ENCODE measurements at regions not wholly inside any gene's neighbourhood (a gene's known extent, or its start where the extent isn't known, plus 50 kb on each side); places are given as distances from the start of the nearest gene placed in this dataset.
"Not testable (repeated sequence)": the region's sequence is repeated elsewhere in the genome, so short reads cannot be mapped to it uniquely, and the experiment has no call there.

DNA sequence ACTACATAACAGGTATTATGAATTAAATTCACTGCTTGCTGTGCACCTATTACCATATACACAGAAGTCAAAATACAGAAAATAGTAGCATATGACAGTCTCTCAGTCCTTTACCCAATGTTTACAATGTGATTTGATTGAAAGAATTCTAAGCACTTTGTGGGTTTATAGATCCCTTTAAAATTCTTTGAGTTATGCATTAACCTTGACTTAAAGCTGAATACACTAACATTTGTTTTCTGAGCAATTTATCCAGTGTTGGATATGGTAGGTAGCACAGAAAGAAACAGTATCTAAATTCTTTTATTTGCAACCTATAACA, 230.8 kb upstream of the DDI1 start:
- no peak for DNase-seq (ENCODE audit: low spot score)

DNA sequence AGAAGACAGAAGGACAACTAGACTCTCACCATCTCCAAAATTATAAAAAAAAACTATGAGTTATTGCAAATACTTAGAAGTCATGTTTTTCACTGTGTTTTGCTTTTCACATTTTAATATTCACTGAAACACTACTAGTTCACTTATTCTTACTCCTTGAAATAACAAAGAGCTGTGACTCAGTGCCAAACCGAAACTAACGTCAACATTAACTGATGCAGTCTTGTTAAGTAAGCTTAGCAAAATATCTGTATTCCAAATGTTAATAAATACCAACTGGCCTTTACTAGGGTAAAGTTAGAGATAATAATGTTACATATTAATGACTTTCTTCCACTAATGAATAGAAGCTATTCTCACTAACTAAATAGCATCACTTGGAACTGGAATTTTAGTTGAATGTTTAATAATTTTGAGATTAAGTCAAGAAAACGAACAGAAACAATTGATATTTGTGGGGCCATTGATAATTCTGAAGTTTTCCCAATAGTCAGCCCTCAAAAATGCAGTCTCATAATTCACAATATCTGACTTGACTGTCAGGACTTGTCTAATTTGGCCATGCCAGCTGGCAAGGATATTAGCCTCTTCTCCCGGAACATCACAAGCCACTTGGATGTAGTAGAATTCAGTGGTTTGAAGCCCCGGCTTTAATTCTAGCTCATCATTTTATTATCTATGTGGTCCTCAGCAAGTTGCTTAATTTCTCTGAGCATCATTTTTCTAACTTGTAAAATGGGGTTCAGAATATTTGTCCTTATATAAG, 230.1 kb upstream of the DDI1 start:
- DNase-seq (ENCODE audit: low spot score): no peak

DNA sequence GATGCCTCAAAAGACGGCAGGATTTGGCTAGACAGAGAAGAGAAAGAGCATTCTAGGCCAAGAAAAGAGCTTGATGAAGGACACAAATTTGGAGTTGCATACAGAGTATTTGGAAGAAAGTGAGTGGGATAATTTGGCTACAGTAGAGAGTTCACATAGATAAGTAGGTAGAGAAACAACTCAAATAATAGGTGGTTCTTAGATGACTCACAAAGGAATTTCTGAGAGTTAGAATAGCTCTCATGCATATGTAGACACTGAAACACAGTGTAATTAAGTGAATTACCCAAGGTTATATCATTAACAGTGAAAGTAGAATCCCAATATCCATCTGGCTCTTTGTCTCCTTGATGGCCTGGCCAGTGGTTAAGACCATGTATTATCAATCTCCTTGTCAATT, 228.6 kb upstream of the DDI1 start:
- no peak for DNase-seq (ENCODE audit: low spot score)

DNA sequence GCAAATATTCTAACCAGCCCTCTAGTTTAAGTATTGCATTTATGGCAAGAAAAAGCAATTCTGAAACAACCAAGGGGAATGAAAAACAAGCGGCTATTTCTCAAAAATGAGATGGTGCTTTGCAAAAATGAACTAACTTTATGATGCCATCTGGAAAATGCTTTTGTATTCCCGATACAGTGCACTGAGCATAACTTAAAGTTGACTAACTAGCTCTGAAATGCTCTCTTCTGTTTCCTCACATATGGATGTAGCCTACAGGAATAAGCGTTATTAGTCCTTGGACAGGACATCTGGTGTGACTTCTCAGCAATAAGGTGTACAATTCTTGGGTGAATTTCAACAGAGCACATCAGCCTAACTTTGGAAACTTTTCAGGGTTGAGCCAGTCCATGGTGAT, 228.2 kb upstream of the DDI1 start:
- no peak for DNase-seq (ENCODE audit: low spot score)

DNA sequence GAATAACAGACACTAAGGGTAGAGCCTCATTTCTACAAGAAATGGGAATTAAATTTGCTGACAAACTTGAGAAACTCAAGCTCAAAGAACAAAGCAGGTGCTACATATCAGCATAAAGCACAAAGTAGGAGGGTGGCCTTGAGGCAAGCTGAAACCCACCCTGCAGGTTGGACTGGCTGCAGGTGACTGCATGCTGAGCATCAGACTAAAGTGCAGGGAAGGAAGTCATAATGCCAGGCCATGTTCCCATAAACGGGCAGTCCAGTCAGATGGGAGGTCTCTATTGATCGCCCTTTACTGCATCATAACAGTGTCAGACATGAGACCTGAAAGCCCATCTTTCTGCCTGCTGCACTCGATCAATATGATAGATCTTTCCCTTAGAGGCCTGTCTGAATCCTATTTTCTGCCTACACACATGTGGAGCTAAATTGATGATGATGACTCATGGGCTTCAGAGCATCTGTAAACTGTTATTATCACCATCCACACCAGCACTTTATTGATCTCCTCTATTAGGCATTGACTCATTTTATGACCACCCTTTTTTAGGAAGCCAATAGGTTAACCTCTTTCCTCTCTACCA, 224.5 kb upstream of the DDI1 start:
- DNase-seq (ENCODE audit: low spot score): no peak

DNA sequence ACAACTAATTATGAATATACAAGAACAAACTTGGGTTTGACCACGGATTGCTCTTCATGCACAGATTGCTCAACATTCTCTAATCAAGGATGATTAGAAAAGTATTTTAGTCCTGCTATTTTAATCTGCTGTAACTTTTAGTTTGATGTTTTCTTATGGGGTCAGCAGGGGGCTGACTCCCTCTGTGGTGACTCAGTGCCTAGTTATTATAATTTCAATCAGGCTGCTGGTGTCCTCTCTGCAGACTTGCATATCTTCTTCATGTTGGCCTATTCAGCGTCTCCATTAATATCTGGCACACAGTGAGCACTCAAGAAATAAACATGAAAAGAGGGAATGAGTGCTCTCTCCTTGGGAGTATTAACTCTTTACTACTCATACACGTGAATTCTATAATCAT, 223.8 kb upstream of the DDI1 start:
- no peak for DNase-seq (ENCODE audit: low spot score)

DNA sequence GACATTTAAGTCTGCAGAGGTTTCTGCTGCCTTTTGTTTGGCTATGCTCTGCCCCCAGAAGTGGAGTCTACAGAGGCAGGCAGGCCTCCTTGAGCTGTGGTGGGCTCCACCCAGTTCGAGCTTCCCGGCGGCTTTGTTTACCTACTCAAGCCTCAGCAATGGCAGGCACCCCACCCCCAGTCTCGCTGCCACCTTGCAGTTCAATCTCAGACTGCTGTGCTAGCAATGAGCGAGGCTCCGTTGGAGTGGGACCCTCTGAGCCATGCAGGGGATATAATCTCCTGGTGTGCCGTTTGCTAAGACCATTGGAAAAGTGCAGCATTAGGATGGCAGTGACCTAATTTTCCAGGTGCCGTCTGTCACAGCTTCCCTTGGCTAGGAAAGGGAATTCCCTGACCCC, 216.1 kb upstream of the DDI1 start:
- not testable (repeated sequence) for DNase-seq (ENCODE audit: low spot score)

DNA sequence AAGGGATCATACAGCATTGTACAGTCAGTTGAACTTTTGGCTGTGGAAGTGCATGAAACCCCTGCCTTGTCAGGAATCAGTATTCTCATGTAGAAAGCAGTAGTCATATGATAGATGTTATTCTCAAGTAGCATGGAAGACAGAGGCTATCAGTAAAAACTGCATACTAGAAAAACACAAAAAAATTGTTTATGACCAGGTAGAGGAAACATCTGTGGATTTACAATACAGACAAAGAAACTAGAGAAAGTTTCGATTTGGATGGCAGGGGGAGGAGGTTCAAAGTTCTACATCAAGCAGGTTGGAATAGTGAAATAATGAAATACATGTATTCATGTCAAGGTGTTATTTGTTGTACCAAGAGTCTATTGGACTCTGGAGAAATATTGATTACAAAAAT, 212.3 kb upstream of the DDI1 start:
- no peak for DNase-seq (ENCODE audit: low spot score)

DNA sequence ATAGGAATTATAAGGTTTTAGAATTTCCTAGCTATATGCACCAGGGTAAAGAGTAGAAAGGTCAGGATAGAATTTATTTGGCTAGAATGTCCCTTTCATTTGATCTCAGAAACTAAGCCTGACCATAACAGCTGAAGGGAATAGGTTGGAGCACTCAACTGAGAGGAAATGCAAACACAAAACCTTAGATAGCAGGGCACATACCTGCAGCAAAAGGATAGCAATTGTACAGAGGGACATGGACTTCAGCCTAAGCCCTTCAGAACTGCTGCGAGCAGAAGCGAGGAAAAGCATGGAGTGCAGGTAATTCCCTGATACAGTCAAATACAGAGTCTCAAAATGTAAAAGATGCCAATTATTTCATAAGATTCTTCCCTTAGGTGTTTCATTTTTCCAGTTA, 211.0 kb upstream of the DDI1 start:
- DNase-seq (ENCODE audit: low spot score): no peak

DNA sequence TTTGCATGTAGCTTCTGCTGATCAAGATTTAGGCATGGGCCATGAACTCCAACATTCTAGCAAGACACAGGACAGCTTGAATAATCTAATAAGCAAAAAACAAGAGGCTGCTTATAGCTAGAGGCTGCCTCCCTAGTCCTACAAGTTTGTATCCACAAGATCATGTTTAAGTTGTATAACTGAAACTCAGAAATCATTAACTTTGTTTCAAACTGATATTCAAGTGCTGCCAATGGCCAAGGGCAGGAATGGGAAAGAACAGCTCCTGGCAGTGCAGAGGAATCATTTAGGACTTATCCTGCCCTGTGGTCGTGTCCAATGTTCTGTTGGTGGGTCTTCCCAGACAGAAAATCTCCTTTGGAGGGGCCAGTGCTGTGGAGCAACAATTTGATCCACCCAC, 209.6 kb upstream of the DDI1 start:
- no peak for DNase-seq (ENCODE audit: low spot score)

DNA sequence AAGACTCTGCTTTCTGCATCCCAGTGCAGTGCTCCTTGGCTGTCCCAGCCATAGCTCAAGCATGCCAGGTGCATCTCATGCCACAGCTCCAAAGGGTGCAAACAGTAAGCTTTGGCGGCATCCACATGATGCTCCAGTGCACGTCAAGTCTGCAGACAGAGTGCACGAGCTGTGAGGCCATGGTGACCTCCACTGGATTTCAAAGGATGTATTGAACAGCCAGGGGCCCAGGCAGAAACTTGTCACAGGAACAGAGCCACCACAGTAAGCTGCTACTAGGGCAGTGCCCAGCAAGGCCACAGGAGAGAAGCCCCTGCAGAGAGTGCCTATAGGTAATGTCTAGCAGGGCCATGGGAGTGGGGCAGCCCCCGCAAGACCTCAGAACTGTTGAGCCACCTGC, 206.8 kb upstream of the DDI1 start:
- DNase-seq (ENCODE audit: low spot score): no peak

DNA sequence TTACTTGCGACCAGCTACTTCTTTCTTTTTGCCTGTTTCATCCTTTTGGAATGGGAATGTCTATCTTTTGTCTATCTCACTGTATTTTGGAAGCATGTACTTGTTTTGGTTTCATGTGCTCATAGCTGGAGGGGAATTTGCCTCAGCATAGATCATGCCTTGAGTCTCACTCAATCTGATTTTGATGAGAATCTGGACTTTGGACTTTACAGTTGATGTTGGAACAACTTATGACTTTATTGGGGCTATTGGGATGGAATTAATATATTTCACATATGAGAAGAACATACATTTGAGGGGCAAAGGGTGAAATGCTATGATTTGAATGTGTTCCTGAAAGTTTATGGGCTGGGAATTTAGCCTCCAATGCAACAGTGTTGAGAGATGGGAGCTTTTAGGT, 206.2 kb upstream of the DDI1 start:
- no peak for DNase-seq (ENCODE audit: low spot score)

DNA sequence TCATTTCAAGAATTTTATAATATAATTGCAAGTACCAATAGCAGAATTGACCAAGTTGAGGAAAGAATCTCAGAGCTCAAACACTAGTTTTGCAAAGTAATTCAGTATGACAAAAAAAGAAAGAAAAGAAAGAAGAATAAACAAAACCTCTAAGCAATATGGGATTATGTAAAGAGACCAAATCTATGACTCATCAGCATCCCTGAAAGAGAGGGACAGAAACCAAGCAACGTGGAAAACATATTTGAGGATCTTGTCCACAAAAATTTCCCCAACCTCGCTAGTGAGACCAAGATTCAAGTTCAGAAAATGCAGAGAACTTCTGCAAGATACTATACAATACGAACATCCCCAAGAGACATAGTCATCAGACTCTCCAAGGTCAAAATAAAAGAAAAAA, 203.7 kb upstream of the DDI1 start:
- no peak for DNase-seq (ENCODE audit: low spot score)

DNA sequence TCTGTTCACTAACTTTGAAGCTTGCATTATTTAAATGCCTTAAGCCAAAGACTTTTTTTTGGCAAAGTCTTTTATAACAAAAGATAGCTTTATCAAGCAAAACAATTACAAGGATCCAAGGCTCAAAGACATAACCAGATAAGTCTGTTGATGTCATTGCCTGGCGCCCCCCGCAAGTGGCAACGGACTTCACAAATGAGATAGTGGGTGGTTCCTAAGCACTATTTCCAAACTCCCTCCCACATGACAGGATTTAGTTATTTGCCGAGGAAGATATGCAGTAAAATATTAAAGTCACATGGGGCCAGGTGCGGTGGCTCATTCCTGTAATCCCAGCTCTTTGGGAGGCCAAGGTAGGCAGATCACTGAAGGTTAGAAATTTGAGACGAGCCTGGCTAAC, 194.2 kb upstream of the DDI1 start:
- DNase-seq (ENCODE audit: low spot score): no peak

DNA sequence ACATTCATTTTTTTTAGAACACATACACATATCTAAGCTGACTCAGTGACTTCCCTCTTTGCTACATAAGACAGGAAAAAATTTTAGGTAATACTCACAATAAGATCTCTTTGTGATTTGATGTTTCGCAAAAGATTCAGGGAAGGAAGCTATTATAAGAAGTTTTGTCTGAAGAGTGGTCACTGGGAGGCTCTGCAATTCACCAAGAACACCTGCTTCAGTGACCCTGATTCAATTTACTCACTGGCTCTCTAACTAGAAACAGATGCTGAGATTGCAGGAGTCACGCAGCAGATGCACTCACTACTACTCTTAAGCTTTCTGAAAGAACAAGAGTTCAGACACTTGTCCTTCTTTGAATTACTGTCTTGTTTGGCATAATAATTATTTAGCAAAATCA, 193.6 kb upstream of the DDI1 start:
- DNase-seq (ENCODE audit: low spot score): no peak

DNA sequence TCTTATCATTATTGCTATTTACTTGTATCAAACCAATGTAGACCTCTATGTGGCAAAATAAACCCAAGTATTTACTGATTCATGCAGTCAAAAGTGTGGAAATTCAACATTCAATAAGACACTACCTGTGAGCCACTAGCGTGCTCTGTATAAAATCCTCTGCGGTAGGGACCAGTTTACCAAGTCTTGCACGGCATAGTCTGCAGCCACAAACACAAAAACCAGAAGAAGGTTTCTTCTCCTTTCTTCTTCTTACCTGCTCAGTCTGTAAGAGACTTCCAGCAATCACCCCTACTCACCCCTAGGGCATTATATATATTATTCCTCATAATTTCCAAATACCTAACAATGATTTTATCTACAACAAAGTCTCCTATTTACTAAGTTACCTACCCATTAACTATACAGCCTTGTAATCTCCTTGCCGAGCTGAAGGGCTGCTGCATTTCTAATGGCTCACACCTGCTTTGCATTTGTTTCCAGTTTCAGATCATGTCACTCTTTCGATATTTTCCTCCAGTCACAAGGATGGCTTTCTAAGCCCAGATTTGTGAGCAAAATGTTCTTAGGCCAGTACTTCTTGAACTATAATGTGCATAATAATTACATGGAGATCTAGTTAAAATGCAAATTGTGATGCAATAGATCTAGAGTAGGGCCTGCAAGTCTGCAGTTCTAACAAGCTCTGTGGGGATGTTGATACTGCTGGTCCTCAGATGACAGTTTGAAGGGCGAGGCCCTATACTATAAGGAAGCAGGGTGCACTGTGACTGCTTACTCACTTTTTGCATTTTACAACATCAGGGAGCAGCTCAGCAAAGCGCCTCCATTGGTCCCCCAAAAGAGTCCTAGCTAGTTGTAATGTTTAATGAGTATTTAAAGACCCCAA, 191.9 kb upstream of the DDI1 start:
- DNase-seq (ENCODE audit: low spot score): no peak

DNA sequence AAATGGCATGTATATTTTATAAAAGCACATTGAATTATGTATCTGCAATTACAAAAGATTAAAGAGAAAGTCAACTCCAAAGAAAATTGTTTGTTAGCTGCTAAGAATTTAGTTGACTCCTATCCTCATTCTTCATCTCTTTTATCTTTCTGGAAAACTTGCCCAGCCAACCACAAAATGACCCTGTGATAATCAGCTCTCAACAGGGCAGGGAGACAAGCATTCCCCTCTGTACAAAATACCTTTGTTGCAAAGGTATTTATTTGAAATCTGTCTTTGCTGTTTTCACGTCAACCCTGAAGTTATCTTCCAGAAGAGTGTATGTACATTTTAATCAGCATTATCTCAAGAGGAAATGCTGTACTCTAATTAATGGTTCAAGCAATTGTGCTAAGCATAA, 191.1 kb upstream of the DDI1 start:
- no peak for DNase-seq (ENCODE audit: low spot score)

DNA sequence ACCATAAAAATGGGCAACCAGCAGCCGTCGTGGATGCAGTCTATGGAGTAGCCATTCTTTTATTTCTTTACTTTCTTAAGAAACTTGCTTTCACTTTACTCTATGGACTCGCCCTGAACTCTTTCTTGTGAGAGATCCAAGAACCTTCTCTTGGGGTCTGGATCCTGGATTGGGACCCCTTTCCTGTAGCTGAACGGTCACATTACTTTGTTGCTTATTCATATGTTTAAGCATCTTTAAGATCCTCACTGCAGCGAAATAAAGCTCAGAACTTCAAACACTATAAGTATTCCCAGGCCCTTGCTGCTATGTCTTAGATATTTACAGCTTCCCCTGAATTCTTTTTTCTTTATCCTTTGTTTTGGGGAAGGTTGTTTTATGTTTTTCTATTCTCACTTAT, 187.8 kb upstream of the DDI1 start:
- no peak for DNase-seq (ENCODE audit: low spot score)

DNA sequence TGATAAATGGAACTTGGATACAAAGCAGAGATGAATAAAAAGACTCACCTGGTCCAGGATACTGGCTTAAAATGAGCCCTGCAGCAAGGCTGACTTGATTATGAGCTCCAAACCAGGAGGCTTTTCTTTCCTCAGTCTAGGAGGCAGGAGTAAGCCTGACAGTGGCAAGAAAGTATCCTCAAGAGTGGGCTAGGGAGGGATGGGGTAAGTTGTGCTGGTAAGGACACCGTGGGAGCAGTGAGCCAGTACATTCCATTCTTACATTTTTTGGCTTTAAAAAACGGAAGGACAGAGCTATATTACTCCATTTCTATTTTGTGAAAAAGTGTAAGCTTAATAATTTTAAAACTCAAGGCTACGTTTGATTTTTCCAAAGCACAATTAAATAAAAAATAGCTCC, 187.1 kb upstream of the DDI1 start:
- DNase-seq (ENCODE audit: low spot score): no peak

DNA sequence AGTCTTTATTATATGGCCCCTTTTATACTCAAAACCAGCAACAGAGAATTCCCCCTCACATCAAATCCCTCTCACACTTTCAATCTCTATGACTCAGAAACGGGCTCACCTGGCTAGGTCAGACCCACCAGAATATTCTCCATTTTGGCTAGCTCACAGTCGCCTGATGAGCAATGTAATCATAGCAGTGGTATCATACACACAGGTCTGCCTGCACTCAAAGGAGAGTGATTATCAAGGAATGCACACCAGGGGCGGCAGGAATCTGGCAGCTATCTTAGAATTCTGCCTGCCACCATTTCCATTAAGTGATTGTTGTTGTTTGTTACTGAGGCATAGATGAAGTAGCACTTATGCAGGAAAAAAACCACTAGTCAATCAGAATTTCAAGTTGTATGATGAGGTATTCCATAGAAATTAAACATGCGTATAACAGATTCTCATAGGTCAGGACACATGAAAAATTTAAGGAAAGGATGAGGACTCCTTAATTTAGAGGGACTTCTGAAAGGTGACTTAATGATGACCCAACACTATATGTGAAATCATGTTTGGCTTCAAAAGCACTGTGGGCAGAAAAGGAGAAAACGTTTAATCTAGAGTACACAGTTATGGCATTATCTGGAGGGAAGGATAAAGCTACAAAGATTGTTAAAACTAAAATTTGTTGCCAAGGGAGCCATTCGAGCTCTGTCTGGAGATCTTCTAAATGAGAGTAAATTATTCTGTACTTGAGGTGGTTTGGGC, 185.8 kb upstream of the DDI1 start:
- no peak for DNase-seq (ENCODE audit: low spot score)

DNA sequence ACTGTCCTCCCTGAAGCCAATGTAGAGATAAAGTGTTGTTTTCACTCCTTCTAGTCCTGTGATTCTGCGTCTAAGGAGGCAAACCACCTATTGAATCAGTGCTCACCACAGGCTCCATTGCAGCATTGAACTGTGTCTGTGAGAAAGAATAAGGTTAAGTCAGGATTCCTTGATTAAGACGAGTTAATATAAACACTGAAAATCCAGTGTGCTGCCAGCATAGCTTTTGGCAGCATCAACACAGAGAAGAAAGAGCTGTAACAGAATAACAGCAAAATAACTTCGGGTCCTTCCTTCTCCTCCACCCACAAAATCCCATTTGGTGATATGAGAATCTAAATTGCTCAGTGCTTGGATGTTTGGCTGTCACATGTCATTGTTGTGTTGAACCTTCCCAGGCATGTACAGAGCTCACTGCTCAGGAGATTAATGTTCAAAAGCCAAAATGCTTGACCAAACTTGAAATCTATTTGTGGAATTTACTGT, 185.2 kb upstream of the DDI1 start:
- DNase-seq (ENCODE audit: low spot score): no peak

All from left forelimb (tissue), 1 donor.